HG02571 (cell line): ENCODE measurements at regions not wholly inside any gene's neighbourhood (a gene's known extent, or its start where the extent isn't known, plus 50 kb on each side); places are given as distances from the start of the nearest gene placed in this dataset.

Experiments used
- ATAC-seq: cut with Tn5 transposase; IDR thresholded peaks from one replicate; pipeline ENCODE4 v1.9.1; 2021; ENCODE audit warnings: mild to moderate bottlenecking, moderate library complexity; ENCODE audit not compliant: unreplicated experiment

DNA sequence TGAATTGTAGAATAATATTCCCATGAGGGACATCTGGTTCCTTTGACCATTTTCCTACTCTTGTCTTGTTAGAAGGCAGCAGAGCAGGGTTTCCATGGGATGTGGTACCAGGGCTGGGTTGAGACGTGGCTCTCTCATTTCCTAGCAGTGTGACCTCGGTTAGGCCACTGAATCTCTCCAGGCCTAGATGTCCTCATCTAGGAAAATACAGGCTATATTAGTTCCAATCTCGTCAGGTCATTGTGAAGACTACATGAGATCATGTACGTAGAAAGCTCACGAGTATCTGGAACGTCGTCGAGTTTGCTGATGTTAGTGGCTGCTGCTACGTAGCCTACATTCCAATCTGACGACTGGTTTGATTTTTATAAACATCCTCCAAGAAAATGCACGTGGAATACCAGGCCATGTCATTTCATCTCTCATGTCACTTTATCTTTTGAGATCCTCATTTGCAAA lies 278.2 kb upstream of the GATB start:
- no peak for ATAC-seq

DNA sequence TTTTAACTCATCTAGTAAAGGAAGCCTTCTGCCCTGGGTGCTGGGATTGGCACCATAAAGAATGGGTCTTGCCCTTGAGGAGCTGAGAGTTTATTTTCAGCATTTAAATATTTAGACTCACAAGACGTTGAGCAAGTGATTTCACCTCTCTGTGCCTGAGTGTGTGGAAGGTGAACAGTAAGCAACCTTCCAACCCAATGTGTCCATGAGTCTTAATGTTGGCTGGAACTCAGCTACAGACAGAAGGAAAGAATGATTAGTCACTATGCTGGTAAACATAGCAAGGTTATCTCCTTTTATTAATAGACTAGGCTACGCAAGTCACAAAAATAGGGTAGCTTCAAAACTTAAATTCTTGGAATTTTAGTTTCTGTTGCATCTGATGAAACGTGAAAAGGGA lies 277.4 kb upstream of the GATB start:
- ATAC-seq: no peak

DNA sequence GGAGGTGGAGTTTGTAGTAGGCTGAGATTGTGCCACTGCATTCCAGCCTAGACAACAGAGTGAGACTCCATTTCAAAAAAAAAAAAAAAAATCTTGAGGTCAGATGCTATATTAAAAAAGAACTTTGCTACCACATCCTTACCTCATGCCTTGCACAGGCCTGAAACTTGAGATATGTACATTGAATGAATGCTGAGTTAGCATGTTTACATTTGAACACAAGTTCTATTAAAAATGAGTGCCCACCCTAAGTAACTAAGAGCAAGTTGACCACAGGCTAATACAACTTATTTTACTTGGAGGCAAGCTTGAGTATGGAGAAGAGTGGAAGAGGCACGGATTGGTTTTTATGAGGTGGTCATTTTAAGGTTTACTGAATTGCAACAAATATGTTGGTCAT lies 276.6 kb upstream of the GATB start:
- no peak for ATAC-seq

DNA sequence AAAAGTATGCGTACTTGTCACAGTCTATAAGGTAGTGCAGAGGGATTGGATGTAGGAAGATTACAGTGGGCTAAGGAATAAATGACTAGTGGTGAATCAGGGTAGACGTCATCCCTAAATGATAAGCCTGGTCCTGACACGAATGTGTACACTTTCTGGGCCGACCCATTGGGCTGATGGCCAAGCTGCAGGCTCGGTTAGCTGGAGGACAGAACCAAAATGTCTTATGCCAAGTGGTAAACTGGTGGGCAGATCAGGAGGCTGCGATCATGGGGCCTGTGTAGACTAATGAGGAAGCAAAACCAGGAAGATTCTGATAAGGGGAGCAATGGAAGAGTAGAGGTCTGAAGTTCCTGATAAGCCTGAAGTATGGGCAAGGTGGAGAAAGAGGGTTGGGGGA lies 272.8 kb upstream of the GATB start:
- no peak for ATAC-seq

DNA sequence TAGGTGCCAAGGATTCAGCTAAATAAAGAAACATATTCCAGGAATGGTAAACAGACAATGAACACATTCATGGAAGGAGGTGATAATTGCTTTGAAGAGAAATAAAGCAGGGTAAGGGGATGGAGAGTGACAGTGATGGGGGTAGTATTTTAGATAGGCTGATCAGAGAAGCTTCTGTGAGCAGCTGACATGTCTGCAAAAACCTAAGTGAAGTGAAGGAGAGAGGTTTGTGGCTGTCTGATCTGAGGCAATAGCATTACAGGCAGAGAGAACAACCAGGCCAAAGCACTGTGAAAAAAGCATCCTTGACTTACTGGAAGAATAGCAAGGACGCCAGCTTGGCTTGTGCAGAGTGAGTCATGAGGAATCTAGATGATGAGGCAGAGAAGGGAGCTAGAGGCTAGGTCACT lies 271.9 kb upstream of the GATB start:
- no peak for ATAC-seq

DNA sequence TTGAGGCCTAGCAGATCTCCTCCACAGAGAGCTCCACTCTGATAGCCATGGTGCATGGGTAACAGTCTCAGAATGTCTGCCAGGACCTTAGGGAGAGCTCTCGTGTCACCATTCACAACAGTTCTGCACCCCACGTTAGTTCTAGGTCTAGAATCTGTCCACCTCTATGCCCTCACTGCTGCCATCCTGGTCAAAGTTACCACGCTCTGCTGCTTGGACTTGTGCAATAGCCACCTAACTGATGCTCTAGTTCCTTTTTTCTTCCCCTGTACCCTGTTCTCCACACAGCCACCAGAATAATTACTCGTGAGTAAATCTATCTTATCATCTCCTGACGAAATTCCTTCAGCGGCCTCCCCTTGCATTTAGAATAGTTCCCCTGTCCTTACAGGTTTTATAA lies 268.8 kb upstream of the GATB start:
- ATAC-seq: no peak

DNA sequence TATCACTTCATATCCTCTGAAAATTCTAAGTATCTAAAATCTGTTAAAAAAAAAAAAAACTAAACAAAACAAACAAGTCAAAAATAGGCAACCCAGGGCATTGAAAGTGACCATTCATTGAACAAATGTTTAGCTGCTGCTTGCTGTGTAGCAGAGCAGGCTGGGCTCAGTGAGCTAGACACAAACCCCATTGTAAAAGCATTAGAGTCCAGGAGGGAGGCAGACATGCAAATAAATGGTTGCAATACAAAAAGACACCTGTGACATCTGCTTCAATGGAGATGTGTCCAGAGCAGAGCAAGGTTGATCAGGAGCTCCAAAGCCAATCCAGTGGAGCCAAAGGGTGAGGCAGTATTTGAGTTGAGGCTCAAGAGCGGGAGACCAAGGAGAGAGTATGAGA lies 267.3 kb upstream of the GATB start:
- no peak for ATAC-seq

DNA sequence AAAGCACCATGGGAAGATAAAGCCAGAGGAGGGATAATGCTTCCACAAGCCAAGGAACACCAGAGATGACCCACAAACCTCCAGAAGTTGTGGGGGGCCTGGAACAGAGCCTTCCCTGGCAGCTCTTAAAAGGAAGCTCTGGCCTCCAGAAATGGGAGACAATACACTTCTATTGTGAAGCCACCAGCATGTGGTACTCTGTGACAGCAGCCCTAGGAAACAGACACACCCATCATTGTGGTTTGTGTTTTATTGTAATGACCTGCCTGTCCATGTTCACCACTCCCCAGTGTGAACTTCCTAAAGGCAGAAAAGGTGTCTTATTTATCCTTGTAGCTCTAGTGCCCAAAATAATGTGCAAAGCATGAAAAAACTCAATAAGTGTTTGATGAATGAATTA lies 264.1 kb upstream of the GATB start:
- no peak for ATAC-seq

DNA sequence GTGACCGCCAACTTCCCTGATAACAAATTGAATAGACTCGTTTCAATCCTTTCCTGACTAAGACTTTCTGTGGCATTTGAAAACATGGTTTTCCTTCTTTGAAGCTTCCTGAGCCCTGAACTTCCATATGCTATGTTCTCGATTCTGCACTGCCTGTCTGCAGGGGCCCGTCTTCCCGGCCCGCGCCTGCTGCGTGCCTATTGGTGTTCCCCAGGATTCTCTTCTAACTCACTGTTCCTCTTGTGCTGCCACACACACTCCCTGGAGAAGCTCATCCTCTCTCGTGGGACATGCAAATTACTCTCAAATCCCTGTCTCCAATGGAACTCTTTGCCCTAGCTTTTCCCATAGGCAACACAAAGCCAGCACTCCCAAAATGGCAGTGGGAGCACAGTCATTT lies 262.9 kb upstream of the GATB start:
- no peak for ATAC-seq

DNA sequence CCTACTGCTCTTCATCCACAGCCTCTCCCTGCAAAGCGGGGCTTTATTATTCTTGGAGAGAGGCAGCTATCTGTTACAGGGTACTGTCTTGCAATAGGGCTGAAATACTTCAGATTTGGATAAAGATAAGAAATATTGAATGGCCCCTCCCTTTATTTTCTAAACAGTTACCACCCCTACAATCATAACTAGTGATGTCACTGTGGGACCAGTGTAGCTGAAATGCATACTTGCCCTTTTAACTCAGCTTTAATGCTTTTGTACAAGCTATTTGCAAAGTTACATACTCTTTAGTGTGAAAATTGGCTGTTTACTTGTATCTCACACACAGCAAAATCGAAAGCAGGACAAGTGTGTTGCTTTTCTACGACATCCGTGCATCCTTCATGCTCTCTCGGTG lies 261.7 kb upstream of the GATB start:
- no peak for ATAC-seq

DNA sequence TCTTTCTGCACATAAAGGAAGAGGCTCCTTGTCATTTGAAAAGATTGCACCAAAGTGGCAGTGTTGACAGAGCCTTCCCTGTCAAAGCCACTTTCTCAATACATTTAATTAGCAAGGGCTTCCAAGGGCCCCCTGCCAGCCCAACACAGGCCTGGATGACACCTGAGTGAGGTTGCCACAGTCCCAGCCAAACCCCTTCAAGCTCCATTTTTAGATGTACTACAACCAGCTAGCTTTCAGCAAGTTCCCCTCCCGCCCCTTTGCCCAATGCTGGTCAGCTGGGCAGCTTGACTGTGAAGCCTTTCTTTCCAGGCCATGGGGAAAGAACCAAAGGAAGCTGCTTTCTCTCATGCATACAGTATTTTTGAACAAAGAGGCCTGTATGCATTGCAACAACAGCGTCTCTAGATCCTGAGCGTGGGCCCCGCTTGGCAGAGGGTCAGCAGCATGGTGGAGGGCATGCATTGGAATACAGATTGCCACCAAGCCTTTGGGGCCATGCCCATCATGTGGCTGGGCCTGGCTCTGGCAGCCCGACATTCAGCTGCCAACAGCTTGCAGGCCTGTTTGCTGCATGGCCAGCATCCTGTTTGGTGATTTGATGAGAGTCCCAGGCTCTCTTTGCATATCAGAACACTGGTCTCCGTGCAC lies 261.1 kb upstream of the GATB start:
- no peak for ATAC-seq

DNA sequence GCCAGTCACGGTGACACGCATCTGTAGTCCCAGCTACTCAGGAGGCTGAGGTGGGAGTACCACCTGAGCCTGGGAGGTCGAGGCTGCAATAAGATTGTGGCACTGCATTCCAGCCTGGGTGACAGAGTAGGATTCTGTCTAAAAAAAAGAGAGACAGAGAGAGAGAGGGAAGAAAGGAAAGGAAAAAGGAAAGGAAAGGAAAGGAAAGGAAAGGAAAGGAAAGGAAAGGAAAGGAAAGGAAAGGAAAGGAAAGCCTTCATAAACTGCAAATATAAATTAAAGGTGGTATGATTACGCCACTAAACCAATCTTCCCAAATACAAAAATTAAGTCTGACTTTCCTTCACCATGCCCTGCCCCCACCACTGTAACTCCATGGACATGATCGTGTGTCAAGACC lies 259.3 kb upstream of the GATB start:
- no peak for ATAC-seq

DNA sequence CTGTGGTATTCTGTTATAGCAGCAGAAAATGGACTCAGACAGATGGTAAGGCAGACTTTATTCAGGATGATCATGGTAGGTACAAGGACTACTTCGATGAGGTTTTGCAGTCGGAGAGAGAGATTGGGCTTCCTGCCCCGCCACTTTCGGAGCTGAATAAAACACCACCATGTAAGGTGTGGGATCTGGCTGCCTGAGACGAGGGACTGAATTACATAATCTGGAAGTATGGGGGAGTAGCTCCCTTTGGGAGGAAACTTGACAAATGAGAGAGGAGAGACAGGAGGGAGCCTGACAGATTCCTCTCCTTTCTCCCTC lies 255.5 kb upstream of the GATB start:
- no peak for ATAC-seq

DNA sequence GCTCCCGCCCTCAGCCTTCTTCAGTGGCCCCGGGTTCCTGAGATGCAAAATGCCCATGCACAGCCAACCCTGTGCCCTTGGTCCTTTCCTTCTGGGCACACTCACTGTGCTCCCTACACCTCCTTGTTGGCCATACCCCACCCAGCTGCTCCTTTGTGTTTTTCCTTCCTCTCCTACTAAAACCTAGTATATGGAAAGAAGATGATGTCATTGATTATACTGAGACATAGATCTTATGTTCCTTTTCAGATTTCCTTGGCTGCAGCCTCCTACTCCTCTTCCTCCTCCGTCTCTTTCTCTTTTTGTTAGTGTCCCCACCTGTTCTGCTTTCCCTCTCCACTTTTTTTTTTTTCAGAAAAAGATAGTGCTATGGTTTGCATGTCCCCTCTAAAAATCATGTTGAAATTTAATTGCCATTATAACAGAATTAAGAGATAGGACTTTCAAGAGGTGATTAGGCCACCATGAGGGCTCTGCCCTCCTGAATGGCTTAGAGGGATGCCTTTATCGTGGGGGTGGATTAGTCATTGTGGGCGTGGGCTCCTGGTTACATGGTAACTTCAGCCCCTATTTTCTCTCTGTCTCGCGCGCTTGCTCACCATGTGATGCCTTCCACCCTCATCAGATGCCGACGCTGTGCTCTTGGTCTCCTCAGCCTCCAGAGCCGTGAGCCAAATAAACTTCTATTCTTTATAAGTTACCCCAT lies 254.9 kb upstream of the GATB start:
- ATAC-seq: no peak

DNA sequence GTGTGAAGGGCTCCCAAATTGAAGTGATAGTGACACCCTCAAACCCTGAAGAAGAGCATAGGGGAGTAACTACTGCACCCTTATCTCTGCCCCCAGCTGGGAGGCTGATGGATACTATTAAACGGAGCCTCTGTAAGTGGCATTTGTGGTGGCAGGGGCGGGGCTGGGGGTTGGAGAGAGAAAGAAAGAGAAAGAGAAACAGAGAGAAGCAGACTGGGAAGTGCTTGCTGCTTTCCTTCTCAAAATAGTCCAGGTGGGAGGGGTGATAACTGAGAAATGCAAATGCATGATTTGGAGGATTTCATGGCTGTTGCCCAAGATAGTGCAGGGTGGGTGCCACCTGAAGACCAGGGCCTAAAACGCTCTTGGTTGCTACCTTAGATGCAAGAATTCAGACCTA lies 253.5 kb upstream of the GATB start:
- ATAC-seq: peak; percentile 90

DNA sequence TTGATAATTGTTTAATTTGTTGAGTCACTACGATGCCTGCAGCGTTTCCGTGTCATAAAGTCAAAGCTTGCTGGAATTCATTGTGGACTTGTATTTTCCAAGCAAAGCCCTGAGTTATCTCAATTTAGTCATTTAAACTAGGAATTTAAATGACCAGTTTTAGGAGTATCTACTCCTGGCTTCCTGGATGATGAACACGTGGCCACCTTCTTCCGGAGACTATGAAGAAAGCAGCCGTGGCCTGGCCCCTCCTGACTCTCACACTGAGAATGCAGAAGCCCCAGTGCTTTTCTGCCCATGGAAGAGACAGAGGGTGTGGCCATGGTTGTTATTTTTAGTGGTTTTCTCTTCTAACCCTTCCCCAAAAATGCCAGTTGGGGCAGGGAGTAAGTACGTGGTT lies 250.7 kb upstream of the GATB start:
- no peak for ATAC-seq

DNA sequence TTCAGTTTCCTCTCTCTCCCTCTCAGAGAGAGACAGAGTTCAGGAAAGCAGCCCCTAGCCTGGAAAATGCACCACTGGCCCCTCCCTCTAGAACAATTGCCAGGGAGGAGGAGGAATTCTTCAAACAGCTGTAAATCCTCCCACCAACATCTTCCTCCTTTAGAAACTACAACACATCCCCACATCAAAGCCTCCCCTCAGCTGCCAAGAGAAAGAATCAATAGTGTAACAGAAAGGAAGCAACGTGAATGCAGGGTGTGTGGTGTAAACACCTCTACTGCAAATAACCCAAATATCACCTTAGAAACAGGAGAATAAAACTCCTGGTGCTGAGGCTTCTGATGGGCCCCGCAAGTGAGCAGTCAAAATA lies 249.9 kb upstream of the GATB start:
- ATAC-seq: no peak

DNA sequence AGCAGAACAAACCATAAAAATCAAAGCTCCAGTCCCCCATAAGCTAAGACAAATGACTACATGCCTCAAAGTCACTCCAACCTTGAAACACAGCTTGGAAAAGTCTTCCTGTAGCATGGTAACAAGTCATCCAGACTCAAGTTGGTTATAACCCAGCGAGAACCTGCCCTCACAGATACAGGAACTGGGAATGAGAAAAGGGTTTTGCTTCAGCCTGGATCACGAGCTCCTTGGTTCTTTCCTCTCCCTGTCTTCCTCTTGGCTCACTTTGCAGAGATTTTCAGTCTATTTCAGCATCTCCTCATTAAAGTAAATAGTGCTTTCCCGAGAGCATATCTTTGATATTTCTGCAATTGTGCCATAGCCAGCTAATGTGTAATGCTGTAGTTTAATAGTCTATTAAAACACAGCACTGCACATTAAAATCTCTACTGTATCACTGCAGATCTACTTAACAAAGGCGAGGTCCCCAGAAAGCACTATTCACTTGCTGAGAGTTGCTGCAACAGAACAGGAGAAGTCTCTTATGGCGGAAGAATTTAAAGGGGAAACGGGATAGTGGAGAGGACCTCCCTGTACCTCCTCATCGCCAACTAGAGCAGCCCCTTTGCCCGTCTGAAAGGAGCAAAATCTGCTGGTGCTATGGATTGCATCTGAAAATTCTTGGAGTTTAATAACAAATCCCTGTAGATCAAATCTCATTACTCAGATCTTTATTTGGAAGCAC lies 249.3 kb upstream of the GATB start:
- ATAC-seq: no peak

DNA sequence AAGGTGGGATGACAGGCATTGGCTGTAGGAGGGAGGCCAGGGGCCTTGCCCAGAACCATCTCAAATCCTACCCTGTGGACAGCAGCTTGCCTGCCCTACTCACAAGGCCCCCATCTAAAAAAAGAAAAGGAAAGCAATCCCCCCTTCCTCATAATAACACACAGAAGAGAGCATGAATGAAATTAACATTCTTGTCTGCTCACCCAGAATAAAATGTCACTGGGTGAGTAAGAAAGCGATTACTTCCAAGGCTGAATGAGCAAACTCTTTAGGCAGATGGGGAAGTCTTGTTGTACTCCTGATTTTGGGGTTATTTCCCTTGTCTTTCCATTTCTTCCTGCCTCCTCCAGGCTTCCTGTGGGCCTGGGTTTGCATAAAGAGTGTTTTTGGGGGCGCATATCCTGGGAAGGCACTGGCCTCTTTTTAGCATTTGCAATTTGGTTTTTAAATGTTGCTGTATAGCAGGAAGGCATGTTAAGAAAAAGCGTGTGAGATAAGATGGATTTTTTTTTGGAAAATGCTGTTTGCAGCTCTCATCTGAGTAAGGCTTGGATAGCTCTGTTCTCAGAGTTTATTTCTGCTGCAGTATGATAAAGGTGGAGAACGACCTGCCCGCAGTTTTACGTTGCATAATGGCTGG lies 248.3 kb upstream of the GATB start:
- ATAC-seq: no peak

DNA sequence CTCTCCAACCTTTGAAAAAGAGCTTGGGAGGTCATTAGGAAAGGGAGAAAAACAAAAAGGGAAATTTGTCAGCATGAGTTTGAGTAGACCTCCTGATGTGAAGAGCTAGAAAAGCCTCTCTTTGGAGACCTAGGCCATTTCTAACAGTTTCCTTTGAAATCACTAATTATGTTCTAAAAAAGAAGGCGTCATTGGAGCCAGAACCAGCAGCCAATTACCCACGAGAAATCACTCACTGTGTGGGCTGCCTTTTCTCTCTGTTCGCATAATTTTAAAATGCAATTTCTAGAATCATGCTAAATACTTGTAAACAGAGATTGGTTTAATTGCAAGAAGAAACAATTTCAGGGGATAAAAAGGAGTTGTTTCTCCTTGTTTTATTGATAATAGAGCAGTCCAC lies 246.3 kb upstream of the GATB start:
- no peak for ATAC-seq

DNA sequence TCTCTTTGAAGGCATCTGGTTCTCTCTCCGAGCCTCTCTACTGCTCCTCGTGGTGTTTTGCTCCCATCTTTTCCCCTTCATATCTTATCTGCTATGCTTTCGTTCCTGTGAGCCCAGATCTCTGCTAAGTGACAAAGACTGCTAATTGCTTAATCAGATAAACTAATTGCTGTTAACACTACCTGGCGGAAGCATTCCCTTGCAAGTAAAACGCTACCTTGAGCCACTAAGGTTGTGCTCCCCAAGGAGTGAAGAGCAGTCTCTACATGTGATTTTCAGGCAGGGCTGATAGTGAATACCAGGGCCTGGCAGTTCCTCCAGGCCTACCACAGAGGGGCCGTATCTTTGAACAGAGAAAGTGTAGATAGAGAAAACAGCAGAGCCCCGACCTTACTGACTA lies 244.0 kb upstream of the GATB start:
- ATAC-seq: no peak

DNA sequence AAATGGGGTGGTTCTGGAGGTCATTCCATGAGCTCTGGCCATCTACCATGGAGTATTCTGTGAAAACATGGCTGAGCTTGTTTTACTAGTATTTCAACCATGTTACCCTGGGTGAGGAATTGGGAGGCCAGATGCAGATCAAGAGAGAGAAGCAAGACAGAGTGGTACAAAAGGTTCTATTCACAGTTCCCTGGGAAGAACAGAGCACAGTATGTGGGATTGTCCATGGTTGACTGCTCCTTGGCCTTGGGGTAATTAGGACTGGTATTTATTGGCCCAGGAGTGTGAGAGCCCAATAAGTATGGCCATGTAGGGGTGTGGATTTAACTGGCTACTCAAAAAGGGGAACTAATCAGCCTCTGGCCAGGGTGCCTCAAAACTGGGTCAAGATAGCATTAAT lies 239.7 kb upstream of the GATB start:
- ATAC-seq: no peak
